CD4-positive, CD25-positive, alpha-beta regulatory T cell (primary cell): ENCODE measurements at regions not wholly inside any gene's neighbourhood (a gene's known extent, or its start where the extent isn't known, plus 50 kb on each side); places are given as distances from the start of the nearest gene placed in this dataset.

Experiments
- ATAC-seq, 2 donors: fragments of 150-1000 bp; cut with Tn5 transposase; one replicate each; pipeline ENCODE4 v1.10.0; 2021; ENCODE audit warnings: low read depth in 2 of 2, moderate number of reproducible peaks in 2 of 2, moderate library complexity in 1 of 2
- DNase-seq, 3 donors: peaks; one replicate each; pipeline versions ENCODE4 v3.0.0 to v3.0.0-alpha.2; 2012 to 2022; ENCODE audit warnings: mixed read lengths in 1 of 3
- H3K27ac ChIP-seq: one replicate; pipeline ENCODE4 v1.7.0; 2013; ENCODE audit warnings: mild to moderate bottlenecking, low read length; ENCODE audit not compliant: insufficient read depth, poor library complexity, severe bottlenecking
- H3K27me3 ChIP-seq: one replicate; pipeline ENCODE4 v1.7.0; 2013; ENCODE audit warnings: low read length; ENCODE audit not compliant: control insufficient read depth, insufficient read depth
- H3K36me3 ChIP-seq: one replicate; pipeline ENCODE4 v1.7.0; 2013; ENCODE audit warnings: mild to moderate bottlenecking, low read length, moderate library complexity; ENCODE audit not compliant: control insufficient read depth, insufficient read depth
- H3K4me1 ChIP-seq: 2 replicates; pipeline ENCODE4 v1.7.0; 2013; ENCODE audit warnings: mild to moderate bottlenecking, low read length; ENCODE audit not compliant: insufficient read depth, control insufficient read depth, poor library complexity, severe bottlenecking
- H3K4me3 ChIP-seq: one replicate; pipeline ENCODE4 v1.7.0; 2013; ENCODE audit warnings: low read depth, mild to moderate bottlenecking, low read length, moderate library complexity
- H3K9me3 ChIP-seq, 2 experiments: 1 replicate in 1 of 2; 2 replicates in 1 of 2; pipeline ENCODE4 v1.7.0; 2013; ENCODE audit warnings: low read length in 2 of 2, mild to moderate bottlenecking in 1 of 2, moderate library complexity in 1 of 2; ENCODE audit not compliant: control insufficient read depth in 2 of 2
- H3K27ac Mint-ChIP-seq, 3 donors: one replicate each; pipeline ENCODE4 v1.8.0; 2020 to 2022; ENCODE audit warnings: mild to moderate bottlenecking in 3 of 3, mixed read lengths in 3 of 3, moderate library complexity in 2 of 3
- H3K27me3 Mint-ChIP-seq: one replicate; pipeline ENCODE4 v1.8.0; 2022; ENCODE audit warnings: mild to moderate bottlenecking, mixed read lengths
- H3K36me3 Mint-ChIP-seq: one replicate; pipeline ENCODE4 v1.8.0; 2020; ENCODE audit warnings: mixed read lengths
- H3K4me1 Mint-ChIP-seq, 4 donors: one replicate each; pipeline ENCODE4 v1.8.0; 2020 to 2022; ENCODE audit warnings: mixed read lengths in 4 of 4, mild to moderate bottlenecking in 1 of 4
- H3K4me3 Mint-ChIP-seq, 4 donors: one replicate each; pipeline ENCODE4 v1.8.0; 2020 to 2022; ENCODE audit warnings: mild to moderate bottlenecking in 4 of 4, mixed read lengths in 4 of 4, moderate library complexity in 3 of 4
- H3K9me3 Mint-ChIP-seq, 7 donors: one replicate each; pipeline ENCODE4 v1.8.0; 2020 to 2022; ENCODE audit warnings: mixed read lengths in 7 of 7, mild to moderate bottlenecking in 3 of 7, moderate library complexity in 2 of 7

DNA sequence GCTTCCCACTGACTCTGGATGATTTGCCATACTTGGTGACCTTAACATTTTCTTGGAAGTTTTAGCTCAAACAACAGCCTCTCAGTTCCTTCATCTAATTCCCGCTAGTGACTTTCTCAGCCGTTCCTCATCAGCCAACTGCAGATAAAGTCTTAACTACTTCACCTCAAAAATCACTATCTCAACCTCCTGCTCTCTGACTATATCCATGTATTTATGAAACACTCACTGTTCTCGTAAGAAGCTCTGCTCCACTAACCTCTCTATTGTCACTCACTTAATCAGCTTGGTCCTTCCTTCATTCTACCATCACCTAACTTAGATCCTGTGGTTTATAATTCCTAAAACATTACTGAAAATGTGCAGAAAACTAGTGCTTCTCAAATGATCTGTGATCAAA lies 1551.6 kb downstream of the MRPL39 start:
- H3K4me1 ChIP-seq: no peaks in the 10 kb centered on the region
- H3K27me3 ChIP-seq: no peaks in the 10 kb centered on the region
- ATAC-seq: no peak
- no peak overlapping the region for H3K4me3 ChIP-seq
- Mint-ChIP-seq H3K4me1 (peaks cover 0 to 2% (median 0%) of the 10 kb centered on the region in 4 donors), H3K27ac (no peak overlapping the region), H3K27me3 (no peaks in the 10 kb centered on the region), H3K9me3 (no peaks in the 10 kb centered on the region), H3K36me3 (no peaks in the 10 kb centered on the region), H3K4me3 (no peak overlapping the region)
- H3K36me3 ChIP-seq: no peaks in the 10 kb centered on the region
- no peak for DNase-seq
- no peak overlapping the region for H3K27ac ChIP-seq
- no peaks in the 10 kb centered on the region for H3K9me3 ChIP-seq

DNA sequence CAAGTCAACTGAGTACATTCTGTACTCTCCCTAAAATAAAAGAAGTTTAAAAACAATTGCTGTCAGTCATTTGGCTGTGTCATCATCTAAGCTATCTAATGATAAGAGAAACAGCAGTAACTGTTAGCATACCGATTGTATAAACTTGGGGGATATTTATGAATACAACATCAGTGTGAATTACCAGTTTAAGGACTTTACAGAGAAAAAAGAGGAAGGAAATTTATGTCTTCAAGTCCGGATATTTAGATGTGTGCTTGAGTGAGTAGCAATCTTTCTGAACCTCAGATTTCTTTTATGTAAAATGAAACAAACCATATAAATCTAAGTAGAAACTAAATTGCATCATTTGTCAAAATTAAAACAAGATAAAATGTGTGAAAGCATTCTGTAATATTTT lies 1557.0 kb downstream of the MRPL39 start:
- no peaks in the 10 kb centered on the region for H3K4me1 ChIP-seq
- H3K36me3 ChIP-seq: no peaks in the 10 kb centered on the region
- H3K9me3 ChIP-seq: no peaks in the 10 kb centered on the region
- H3K4me3 ChIP-seq: no peak overlapping the region
- no peaks in the 10 kb centered on the region for H3K27me3 Mint-ChIP-seq
- H3K36me3 Mint-ChIP-seq: no peaks in the 10 kb centered on the region
- no peaks in the 10 kb centered on the region for H3K27me3 ChIP-seq
- peaks cover 0 to 9% (median 1%) of the 10 kb centered on the region in 4 donors for H3K4me1 Mint-ChIP-seq
- no peak overlapping the region for H3K27ac Mint-ChIP-seq
- peaks cover 0 to 2% (median 0%) of the 10 kb centered on the region in 7 donors for H3K9me3 Mint-ChIP-seq
- ATAC-seq (no peak), DNase-seq (no peak)
- H3K27ac ChIP-seq: no peak overlapping the region
- H3K4me3 Mint-ChIP-seq: no peak overlapping the region

DNA sequence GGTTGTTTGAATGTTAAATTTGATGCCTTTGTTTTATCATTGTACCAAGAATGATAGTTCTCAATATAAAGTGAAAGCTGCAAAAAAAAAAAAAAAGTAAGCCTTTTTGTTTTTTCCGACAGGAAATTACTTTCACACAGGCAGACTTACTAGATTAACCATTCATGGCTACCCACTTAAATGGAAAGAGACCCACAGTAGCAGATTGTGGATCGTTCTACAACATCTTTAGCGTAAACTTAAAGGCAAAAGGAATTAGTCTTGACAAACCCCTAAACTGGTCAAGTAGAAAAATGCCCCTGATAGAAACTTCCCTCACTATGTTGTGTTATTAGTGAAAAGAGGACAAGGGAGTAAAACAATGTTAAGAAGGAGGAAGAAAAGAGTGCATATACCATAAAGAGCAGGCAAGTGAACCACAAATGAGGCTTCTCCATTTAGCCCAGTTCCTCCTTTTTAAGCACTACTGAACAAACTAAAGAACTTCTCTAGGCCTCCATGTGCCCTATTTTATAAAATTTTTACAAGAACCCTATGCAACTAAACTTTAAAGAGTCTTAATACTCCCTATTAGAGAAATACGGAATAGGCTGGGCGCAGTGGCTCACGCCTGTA lies 1560.3 kb downstream of the MRPL39 start:
- Histone ChIP-seq H3K27ac (no peak overlapping the region), H3K9me3 (no peaks in the 10 kb centered on the region), H3K36me3 (no peaks in the 10 kb centered on the region), H3K4me3 (no peak overlapping the region), H3K27me3 (no peaks in the 10 kb centered on the region), H3K4me1 (no peaks in the 10 kb centered on the region)
- Mint-ChIP-seq H3K36me3 (no peaks in the 10 kb centered on the region), H3K4me1 (peaks cover 0 to 8% (median 1%) of the 10 kb centered on the region in 4 donors), H3K27me3 (no peaks in the 10 kb centered on the region), H3K27ac (no peak overlapping the region), H3K4me3 (no peak overlapping the region), H3K9me3 (peaks cover 0 to 4% (median 0%) of the 10 kb centered on the region in 7 donors)
- DNase-seq (no peak), ATAC-seq (no peak)

DNA sequence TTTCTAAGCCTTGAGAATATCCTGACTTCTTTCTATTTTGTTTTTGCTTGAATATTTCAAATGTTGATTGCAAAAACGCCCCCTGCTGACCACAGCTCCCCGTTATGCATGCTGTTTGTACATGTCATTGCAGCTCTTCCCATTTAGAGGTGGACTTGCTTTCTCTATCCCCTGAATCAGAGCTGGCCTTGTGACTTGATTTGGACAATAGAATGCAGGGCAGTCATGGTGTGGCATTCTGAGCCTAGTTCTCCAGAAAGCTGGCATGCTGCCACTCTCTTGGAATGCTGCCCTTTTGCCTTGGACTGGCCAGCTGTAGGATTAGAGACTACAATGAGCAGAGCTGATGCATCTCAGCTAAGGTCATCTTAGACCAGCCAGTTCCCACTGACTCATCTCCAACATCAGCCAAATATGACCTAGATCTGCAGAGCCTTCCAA lies 1561.5 kb downstream of the MRPL39 start:
- Histone ChIP-seq H3K27ac (no peak overlapping the region), H3K4me1 (no peaks in the 10 kb centered on the region), H3K36me3 (no peaks in the 10 kb centered on the region), H3K27me3 (no peaks in the 10 kb centered on the region), H3K4me3 (no peak overlapping the region), H3K9me3 (no peaks in the 10 kb centered on the region)
- Mint-ChIP-seq H3K27ac (no peak overlapping the region), H3K9me3 (peaks cover 0 to 4% (median 0%) of the 10 kb centered on the region in 7 donors), H3K4me1 (peaks cover 0 to 7% (median 1%) of the 10 kb centered on the region in 4 donors), H3K4me3 (no peak overlapping the region), H3K36me3 (no peaks in the 10 kb centered on the region), H3K27me3 (no peaks in the 10 kb centered on the region)
- DNase-seq (peak in 1 of 3 donors; percentile 15), ATAC-seq (no peak)

DNA sequence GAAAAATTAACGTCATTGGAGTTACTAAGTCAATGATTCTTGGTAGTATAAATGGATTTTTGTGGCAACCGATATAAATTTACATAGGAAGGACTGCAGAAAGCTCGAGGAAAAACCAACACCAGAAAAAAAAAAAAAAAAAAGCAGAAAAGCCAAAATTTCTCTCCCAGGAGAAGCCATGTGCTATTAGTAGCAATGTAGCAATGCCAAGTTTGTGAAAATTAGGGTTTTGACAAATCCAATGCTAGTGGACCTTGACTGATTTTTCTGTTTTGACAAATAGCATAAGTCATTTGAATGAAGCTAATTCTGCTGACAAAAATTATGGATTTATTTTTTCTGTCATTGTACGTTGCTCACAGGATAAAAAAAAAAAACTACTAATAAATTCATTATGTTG lies 1561.9 kb downstream of the MRPL39 start:
- DNase-seq (no peak), ATAC-seq (no peak)
- H3K36me3 Mint-ChIP-seq: no peaks in the 10 kb centered on the region
- no peak overlapping the region for H3K4me3 Mint-ChIP-seq
- H3K36me3 ChIP-seq: no peaks in the 10 kb centered on the region
- no peak overlapping the region for H3K27ac ChIP-seq
- H3K4me1 Mint-ChIP-seq: peaks cover 0 to 7% (median 1%) of the 10 kb centered on the region in 4 donors
- H3K27me3 ChIP-seq: no peaks in the 10 kb centered on the region
- no peaks in the 10 kb centered on the region for H3K9me3 ChIP-seq
- no peaks in the 10 kb centered on the region for H3K27me3 Mint-ChIP-seq
- H3K4me3 ChIP-seq: no peak overlapping the region
- no peaks in the 10 kb centered on the region for H3K4me1 ChIP-seq
- peaks cover 0 to 4% (median 3%) of the 10 kb centered on the region in 7 donors for H3K9me3 Mint-ChIP-seq
- H3K27ac Mint-ChIP-seq: no peak overlapping the region

DNA sequence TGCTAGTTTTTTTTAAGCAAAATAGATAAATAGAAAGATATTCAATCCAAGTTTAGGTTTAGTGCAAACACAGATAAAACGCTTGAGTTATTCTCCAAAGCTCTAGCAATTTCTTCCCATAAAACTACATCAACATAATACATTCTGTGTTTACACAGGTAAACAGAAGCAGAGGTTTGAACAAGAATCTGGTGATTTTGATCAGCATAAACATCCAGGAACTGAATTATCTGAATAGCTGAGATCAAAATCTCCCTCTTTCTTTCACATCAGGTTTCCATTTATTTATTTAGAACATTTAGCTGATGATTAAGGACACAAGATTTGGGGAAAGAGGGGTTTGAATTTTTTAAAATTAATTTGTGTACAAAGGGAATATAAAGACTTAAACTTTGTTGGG lies 1564.6 kb downstream of the MRPL39 start:
- H3K4me1 Mint-ChIP-seq: peaks cover 0 to 7% (median 1%) of the 10 kb centered on the region in 4 donors
- ATAC-seq: no peak
- Histone ChIP-seq H3K27me3 (no peaks in the 10 kb centered on the region), H3K4me3 (no peak overlapping the region), H3K36me3 (no peaks in the 10 kb centered on the region), H3K27ac (no peak overlapping the region), H3K4me1 (no peaks in the 10 kb centered on the region), H3K9me3 (no peaks in the 10 kb centered on the region)
- no peak overlapping the region for H3K4me3 Mint-ChIP-seq
- DNase-seq: no peak
- peaks cover 2 to 7% (median 3%) of the 10 kb centered on the region in 7 donors for H3K9me3 Mint-ChIP-seq
- H3K27ac Mint-ChIP-seq: no peak overlapping the region
- H3K27me3 Mint-ChIP-seq: no peaks in the 10 kb centered on the region
- no peaks in the 10 kb centered on the region for H3K36me3 Mint-ChIP-seq

DNA sequence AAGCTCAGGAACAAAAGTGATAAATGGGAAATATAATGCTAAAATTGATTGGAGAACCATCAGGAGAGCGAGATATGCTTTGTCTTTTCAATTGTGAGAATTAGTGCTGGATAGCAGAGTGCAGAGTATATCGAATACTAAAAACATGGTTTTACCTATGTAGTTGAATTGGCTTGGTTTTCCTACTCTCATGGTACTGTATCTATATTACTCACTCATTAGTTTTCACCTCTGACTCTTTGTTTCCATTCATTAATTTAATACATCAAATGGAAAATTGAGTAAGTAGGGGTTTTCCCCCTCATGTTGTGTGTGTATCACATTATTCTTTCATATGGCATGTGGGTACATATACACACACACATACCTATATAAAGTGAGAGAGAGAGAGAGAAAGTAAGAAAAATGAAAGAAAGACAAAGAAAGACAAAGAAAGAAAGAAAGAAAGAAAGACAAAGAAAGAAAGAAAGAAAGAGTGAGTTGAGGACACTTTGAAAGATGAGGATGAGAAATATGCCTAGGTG lies 1574.5 kb downstream of the MRPL39 start:
- no peak overlapping the region for H3K27ac Mint-ChIP-seq
- Histone ChIP-seq H3K27me3 (no peaks in the 10 kb centered on the region), H3K4me1 (no peaks in the 10 kb centered on the region), H3K4me3 (no peak overlapping the region), H3K36me3 (no peaks in the 10 kb centered on the region), H3K27ac (no peak overlapping the region), H3K9me3 (peaks cover 0 to 3% of the 10 kb centered on the region in 2 experiments)
- H3K36me3 Mint-ChIP-seq: no peaks in the 10 kb centered on the region
- peaks cover 2 to 18% (median 8%) of the 10 kb centered on the region in 7 donors for H3K9me3 Mint-ChIP-seq
- H3K27me3 Mint-ChIP-seq: no peaks in the 10 kb centered on the region
- no peaks in the 10 kb centered on the region for H3K4me1 Mint-ChIP-seq
- no peak overlapping the region for H3K4me3 Mint-ChIP-seq
- no peak for ATAC-seq
- DNase-seq: no peak

DNA sequence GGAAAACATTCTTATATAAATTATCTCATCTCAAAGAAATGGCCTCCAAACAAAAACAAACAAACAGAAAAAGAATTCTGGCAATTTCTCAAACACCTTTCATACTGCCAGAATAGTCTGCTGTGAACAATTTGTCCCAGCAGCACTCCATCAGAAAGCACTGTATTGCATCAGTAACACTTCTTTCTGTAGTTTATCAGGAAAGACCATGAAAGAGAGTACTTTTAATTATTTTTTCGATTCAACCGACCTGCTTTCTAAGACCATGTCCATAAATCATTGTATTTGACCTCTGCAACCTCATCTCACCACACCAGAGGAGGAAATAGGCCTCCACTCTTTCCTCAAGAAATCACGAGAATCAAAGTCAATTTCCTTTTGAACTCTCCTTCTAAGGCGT lies 1579.9 kb downstream of the MRPL39 start:
- DNase-seq: no peak
- H3K9me3 Mint-ChIP-seq: peaks cover 0 to 7% (median 0%) of the 10 kb centered on the region in 7 donors
- Histone ChIP-seq H3K27ac (no peak overlapping the region), H3K27me3 (no peaks in the 10 kb centered on the region), H3K36me3 (no peaks in the 10 kb centered on the region), H3K4me3 (no peak overlapping the region), H3K4me1 (no peaks in the 10 kb centered on the region), H3K9me3 (no peaks in the 10 kb centered on the region)
- H3K27me3 Mint-ChIP-seq: no peaks in the 10 kb centered on the region
- no peaks in the 10 kb centered on the region for H3K4me1 Mint-ChIP-seq
- ATAC-seq: no peak
- no peak overlapping the region for H3K4me3 Mint-ChIP-seq
- H3K36me3 Mint-ChIP-seq: no peaks in the 10 kb centered on the region
- no peak overlapping the region for H3K27ac Mint-ChIP-seq
